22Rv1 (cell line): ENCODE measurements at regions not wholly inside any gene's neighbourhood (a gene's known extent, or its start where the extent isn't known, plus 50 kb on each side); places are given as distances from the start of the nearest gene placed in this dataset.

Source experiments
- CTCF ChIP-seq: fragments of 450-650 bp; IDR thresholded peaks from 2 replicates; pipeline ENCODE4 v1.5.1; 2017; ENCODE audit warnings: mild to moderate bottlenecking
- ZFX ChIP-seq: fragments of 450-650 bp; IDR thresholded peaks from 2 replicates; pipeline ENCODE4 v1.6.1; 2017; ENCODE audit warnings: antibody characterized with exemption, borderline replicate concordance

GRCh38 chr16:59164461-59164860, 430.3 kb upstream of the GOT2 start:
- TF ChIP-seq CTCF: no peak
- TF ChIP-seq ZFX: no peak
